ENCODE measurements at regions not wholly inside any gene's neighbourhood (a gene's known extent, or its start where the extent isn't known, plus 50 kb on each side); places are given as distances from the start of the nearest gene placed in this dataset.

DNA sequence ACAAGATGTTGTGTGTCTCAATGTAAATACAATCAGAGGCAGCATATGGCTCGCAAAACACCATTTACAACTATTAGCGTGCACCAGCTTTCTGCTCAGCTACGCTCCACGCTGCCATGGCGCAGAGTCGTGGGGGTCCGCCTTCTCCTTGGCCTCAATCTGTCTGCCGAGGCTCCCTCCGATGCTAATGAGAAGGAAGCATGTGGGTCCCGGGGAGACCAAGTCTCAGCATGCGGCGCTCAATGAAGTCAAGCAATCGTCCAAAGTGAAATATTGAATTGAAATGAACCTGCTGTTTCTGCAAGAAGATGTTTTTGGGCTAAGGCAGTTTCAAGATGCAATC is 228.9 kb downstream of the TOMM20 start:
- Histone ChIP-seq H3K79me2 (ENCODE audit: control insufficient read depth, insufficient read depth, low read length) (no peaks in the 10 kb centered on the region), H3K9me1 (ENCODE audit: control insufficient read depth, extremely low read depth, insufficient read depth, low read length) (no peaks in the 10 kb centered on the region), H3K9ac (ENCODE audit: control insufficient read depth, extremely low read depth, insufficient read depth, low read length) (no peak overlapping the region), H3K27me3 (ENCODE audit: control insufficient read depth, extremely low read depth, insufficient read depth, low read length) (no peaks in the 10 kb centered on the region), H3K4me1 (ENCODE audit: control insufficient read depth, extremely low read depth, insufficient read depth, low read length) (no peaks in the 10 kb centered on the region), H3K9me3 (ENCODE audit: control insufficient read depth, low read depth, low read length) (no peaks in the 10 kb centered on the region), H3K27ac (ENCODE audit: control insufficient read depth, insufficient read depth, low read length) (no peak overlapping the region), H3K4me3 (ENCODE audit: control insufficient read depth in 2 of 3, extremely low read depth in 1 of 3, insufficient read depth in 2 of 3, low read depth in 1 of 3, low read length in 3 of 3) (no peak overlapping the region), H3K36me3 (ENCODE audit: control insufficient read depth in 2 of 2, extremely low read depth in 1 of 2, insufficient read depth in 2 of 2, low read length in 2 of 2) (no peaks in the 10 kb centered on the region), H4K20me1 (ENCODE audit: control insufficient read depth, extremely low read depth, insufficient read depth, low read length) (no peaks in the 10 kb centered on the region), H2AFZ (ENCODE audit: control insufficient read depth, low read length) (no peak overlapping the region), H3K4me2 (ENCODE audit: control insufficient read depth, extremely low read depth, insufficient read depth, low read depth, low read length) (no peak overlapping the region)
- no peak for FAIRE-seq
- DNase-seq (ENCODE audit: low read depth, low spot score): no peak
- TF ChIP-seq, protein P1, sequence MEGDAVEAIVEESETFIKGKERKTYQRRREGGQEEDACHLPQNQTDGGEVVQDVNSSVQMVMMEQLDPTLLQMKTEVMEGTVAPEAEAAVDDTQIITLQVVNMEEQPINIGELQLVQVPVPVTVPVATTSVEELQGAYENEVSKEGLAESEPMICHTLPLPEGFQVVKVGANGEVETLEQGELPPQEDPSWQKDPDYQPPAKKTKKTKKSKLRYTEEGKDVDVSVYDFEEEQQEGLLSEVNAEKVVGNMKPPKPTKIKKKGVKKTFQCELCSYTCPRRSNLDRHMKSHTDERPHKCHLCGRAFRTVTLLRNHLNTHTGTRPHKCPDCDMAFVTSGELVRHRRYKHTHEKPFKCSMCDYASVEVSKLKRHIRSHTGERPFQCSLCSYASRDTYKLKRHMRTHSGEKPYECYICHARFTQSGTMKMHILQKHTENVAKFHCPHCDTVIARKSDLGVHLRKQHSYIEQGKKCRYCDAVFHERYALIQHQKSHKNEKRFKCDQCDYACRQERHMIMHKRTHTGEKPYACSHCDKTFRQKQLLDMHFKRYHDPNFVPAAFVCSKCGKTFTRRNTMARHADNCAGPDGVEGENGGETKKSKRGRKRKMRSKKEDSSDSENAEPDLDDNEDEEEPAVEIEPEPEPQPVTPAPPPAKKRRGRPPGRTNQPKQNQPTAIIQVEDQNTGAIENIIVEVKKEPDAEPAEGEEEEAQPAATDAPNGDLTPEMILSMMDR (optimal IDR thresholded peaks at IDR 0.05 in 1 of 3, IDR thresholded peaks at IDR 0.05 in 1 of 3, conservative IDR thresholded peaks at IDR 0.05 in 1 of 3; ENCODE audit: extremely low read depth in 1 of 3, insufficient read depth in 2 of 3, low read length in 3 of 3): no peak
- TF ChIP-seq EZH2 (IDR thresholded peaks at IDR 0.05; ENCODE audit: low read length): no peak
- dilution Hi-C loops (cut with MboI; ENCODE audit: extremely low pct_ligation_motif_present, low sequenced_read_pairs): no loop called here

DNA sequence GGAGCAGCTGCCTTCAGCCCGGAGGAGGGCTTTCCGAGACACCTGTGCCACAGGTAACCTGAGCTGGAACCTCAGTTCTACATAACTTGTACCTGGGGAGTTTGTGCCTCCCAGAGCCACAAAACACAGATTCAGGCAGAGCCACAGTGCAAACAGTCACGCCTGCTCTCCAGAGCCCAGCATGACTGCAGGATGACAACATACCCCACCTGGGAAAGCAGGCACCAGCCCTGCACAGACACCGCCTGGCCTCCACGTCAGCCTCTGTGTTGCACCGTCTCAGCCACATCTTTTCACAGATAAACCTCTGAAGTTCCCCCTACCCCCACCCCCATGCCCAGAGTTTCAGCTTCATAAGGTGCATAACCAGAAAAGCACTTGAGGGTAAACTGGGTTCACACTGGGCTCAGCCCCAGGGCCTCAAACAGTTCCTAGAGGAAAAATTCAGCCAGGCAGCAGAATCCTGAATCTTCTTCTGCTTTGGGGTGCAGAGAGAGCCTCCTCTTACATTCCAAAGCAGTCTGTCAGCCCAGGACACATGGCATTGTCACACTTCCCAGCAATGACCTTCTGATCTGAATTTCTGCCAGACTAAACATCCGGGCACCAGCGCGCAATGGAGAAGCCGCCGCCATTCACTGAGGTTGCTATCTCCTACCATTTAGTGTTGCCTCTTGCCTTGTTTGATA is 229.5 kb downstream of the TOMM20 start:
- H3K9ac ChIP-seq (ENCODE audit: control insufficient read depth, extremely low read depth, insufficient read depth, low read length): no peak overlapping the region
- no peaks in the 10 kb centered on the region for H3K9me3 ChIP-seq (ENCODE audit: control insufficient read depth, low read depth, low read length)
- no peak for DNase-seq (ENCODE audit: low read depth, low spot score)
- H4K20me1 ChIP-seq (ENCODE audit: control insufficient read depth, extremely low read depth, insufficient read depth, low read length): no peaks in the 10 kb centered on the region
- dilution Hi-C loops (cut with MboI; ENCODE audit: extremely low pct_ligation_motif_present, low sequenced_read_pairs): no loop called here
- no peak overlapping the region for H3K4me2 ChIP-seq (ENCODE audit: control insufficient read depth, extremely low read depth, insufficient read depth, low read depth, low read length)
- H3K27me3 ChIP-seq (ENCODE audit: control insufficient read depth, extremely low read depth, insufficient read depth, low read length): no peaks in the 10 kb centered on the region
- H3K36me3 ChIP-seq (ENCODE audit: control insufficient read depth in 2 of 2, extremely low read depth in 1 of 2, insufficient read depth in 2 of 2, low read length in 2 of 2): no peaks in the 10 kb centered on the region
- no peaks in the 10 kb centered on the region for H3K9me1 ChIP-seq (ENCODE audit: control insufficient read depth, extremely low read depth, insufficient read depth, low read length)
- H3K4me1 ChIP-seq (ENCODE audit: control insufficient read depth, extremely low read depth, insufficient read depth, low read length): peaks cover 4% of the 10 kb centered on the region
- no peak overlapping the region for H3K4me3 ChIP-seq (ENCODE audit: control insufficient read depth in 2 of 3, extremely low read depth in 1 of 3, insufficient read depth in 2 of 3, low read depth in 1 of 3, low read length in 3 of 3)
- no peak for TF ChIP-seq EZH2 (IDR thresholded peaks at IDR 0.05; ENCODE audit: low read length)
- TF ChIP-seq, protein P1 (optimal IDR thresholded peaks at IDR 0.05 in 1 of 3, IDR thresholded peaks at IDR 0.05 in 1 of 3, conservative IDR thresholded peaks at IDR 0.05 in 1 of 3; ENCODE audit: extremely low read depth in 1 of 3, insufficient read depth in 2 of 3, low read length in 3 of 3): no peak
- FAIRE-seq: no peak
- H2AFZ ChIP-seq (ENCODE audit: control insufficient read depth, low read length): no peak overlapping the region
- no peaks in the 10 kb centered on the region for H3K79me2 ChIP-seq (ENCODE audit: control insufficient read depth, insufficient read depth, low read length)
- H3K27ac ChIP-seq (ENCODE audit: control insufficient read depth, insufficient read depth, low read length): no peak overlapping the region
